NT2/D1 (cell line): ENCODE measurements at regions not wholly inside any gene's neighbourhood (a gene's known extent, or its start where the extent isn't known, plus 50 kb on each side); places are given as distances from the start of the nearest gene placed in this dataset.
"Not testable (repeated sequence)": the region's sequence is repeated elsewhere in the genome, so short reads cannot be mapped to it uniquely, and the experiment has no call there.

Experiments used
- SUZ12 ChIP-seq: IDR thresholded peaks from 2 replicates; pipeline ENCODE4 v1.6.1; 2011; ENCODE audit not compliant: insufficient read length, insufficient read depth; ENCODE audit errors: extremely low read depth
- ZNF274 ChIP-seq: IDR thresholded peaks from 2 replicates; pipeline ENCODE4 v1.6.1; 2011; ENCODE audit warnings: mild to moderate bottlenecking, low read depth, low read length

GRCh38 chr7:10465536-10465935, 508.1 kb upstream of the PHF14 start:
- TF ChIP-seq ZNF274, SUZ12: not testable (repeated sequence)
